Naive thymus-derived CD8-positive, alpha-beta T cell (primary cell): ENCODE measurements at regions not wholly inside any gene's neighbourhood (a gene's known extent, or its start where the extent isn't known, plus 50 kb on each side); places are given as distances from the start of the nearest gene placed in this dataset.
"Not testable (repeated sequence)": the region's sequence is repeated elsewhere in the genome, so short reads cannot be mapped to it uniquely, and the experiment has no call there.

Experiments used
- ATAC-seq, 2 donors: fragments of 150-1000 bp; cut with Tn5 transposase in 1 of 2; sonication (Bioruptor Pico), chemical (Tn5 transposase) in 1 of 2; 1 replicate in 1 of 2; 2 replicates in 1 of 2; pipeline ENCODE4 v1.10.0; 2021; ENCODE audit warnings: mild to moderate bottlenecking in 2 of 2, moderate library complexity in 2 of 2
- POLR2A ChIA-PET: fragments of 350-600 bp; sonication (Branson Sonifier 250); formaldehyde crosslinking; loops from one replicate; lab custom pipeline; 2021; ENCODE audit warnings: antibody characterized with exemption; lab: Charles Lee
- DNase-seq, 10 donors: peaks; one replicate each; pipeline versions ENCODE4 v3.0.0 to v3.0.0-alpha.2; 2020 to 2022
- H3K27ac Mint-ChIP-seq, 10 donors: one replicate each; pipeline ENCODE4 v1.8.0; 2020 to 2022; ENCODE audit warnings: mild to moderate bottlenecking in 10 of 10, mixed read lengths in 10 of 10, moderate library complexity in 4 of 10, inconsistent platforms in 1 of 10
- H3K27me3 Mint-ChIP-seq, 5 donors: one replicate each; pipeline ENCODE4 v1.8.0; 2021 to 2022; ENCODE audit warnings: mixed read lengths in 5 of 5
- H3K36me3 Mint-ChIP-seq, 3 donors: one replicate each; pipeline ENCODE4 v1.8.0; 2020 to 2022; ENCODE audit warnings: mixed read lengths in 3 of 3, mild to moderate bottlenecking in 2 of 3, inconsistent platforms in 1 of 3
- H3K4me1 Mint-ChIP-seq, 4 donors: one replicate each; pipeline ENCODE4 v1.8.0; 2021 to 2022; ENCODE audit warnings: mixed read lengths in 4 of 4
- H3K4me3 Mint-ChIP-seq, 10 donors: one replicate each; pipeline ENCODE4 v1.8.0; 2020 to 2022; ENCODE audit warnings: mild to moderate bottlenecking in 10 of 10, mixed read lengths in 10 of 10, moderate library complexity in 6 of 10, inconsistent platforms in 1 of 10
- H3K9me3 Mint-ChIP-seq, 9 donors: one replicate each; pipeline ENCODE4 v1.8.0; 2020 to 2022; ENCODE audit warnings: mixed read lengths in 9 of 9, mild to moderate bottlenecking in 3 of 9, inconsistent platforms in 1 of 9, moderate library complexity in 1 of 9

- Mint-ChIP-seq H3K27me3 (no peaks in the 10 kb centered on the region), H3K4me3 (no peak overlapping the region), H3K4me1 (no peaks in the 10 kb centered on the region), H3K36me3 (peaks cover 0 to 8% (median 0%) of the 10 kb centered on the region in 3 donors), H3K27ac (no peak overlapping the region), H3K9me3 (peaks cover 0 to 18% (median 0%) of the 10 kb centered on the region in 9 donors)
- DNase-seq (no peak), ATAC-seq (no peak)
- POLR2A ChIA-PET = no interaction called here
These were observed 58.8 kb downstream of the PPP4R3C start for GRCh38 chrX:27404366-27404765.

- H3K27me3 Mint-ChIP-seq = no peaks in the 10 kb centered on the region
- no peak overlapping the region for H3K27ac Mint-ChIP-seq
- DNase-seq (no peak), ATAC-seq (no peak)
- H3K4me3 Mint-ChIP-seq = no peak overlapping the region
- POLR2A ChIA-PET = no interaction called here
- H3K4me1 Mint-ChIP-seq = no peaks in the 10 kb centered on the region
- no peaks in the 10 kb centered on the region for H3K36me3 Mint-ChIP-seq
- peaks cover 0 to 9% (median 0%) of the 10 kb centered on the region in 9 donors for H3K9me3 Mint-ChIP-seq
These were observed 64.0 kb downstream of the PPP4R3C start for GRCh38 chrX:27399146-27399456.

- Mint-ChIP-seq H3K9me3 (peaks cover 0 to 6% (median 0%) of the 10 kb centered on the region in 9 donors), H3K4me3 (no peak overlapping the region), H3K27me3 (no peaks in the 10 kb centered on the region), H3K36me3 (no peaks in the 10 kb centered on the region), H3K27ac (no peak overlapping the region), H3K4me1 (no peaks in the 10 kb centered on the region)
- POLR2A ChIA-PET = no interaction called here
- no peak for ATAC-seq
- no peak for DNase-seq
These were observed 71.5 kb downstream of the PPP4R3C start for GRCh38 chrX:27391623-27392022.

GRCh38 chrX:27381419-27381818, 81.7 kb downstream of the PPP4R3C start:
- Mint-ChIP-seq H3K4me1 (no peaks in the 10 kb centered on the region), H3K9me3 (peaks cover 0 to 4% (median 0%) of the 10 kb centered on the region in 9 donors), H3K27me3 (no peaks in the 10 kb centered on the region), H3K36me3 (no peaks in the 10 kb centered on the region), H3K27ac (no peak overlapping the region), H3K4me3 (no peak overlapping the region)
- no peak for DNase-seq
- ATAC-seq = no peak
- POLR2A ChIA-PET = no interaction called here

- ATAC-seq (no peak), DNase-seq (no peak)
- POLR2A ChIA-PET = no interaction called here
- Mint-ChIP-seq H3K9me3 (peaks cover 0 to 4% (median 0%) of the 10 kb centered on the region in 9 donors), H3K4me1 (no peaks in the 10 kb centered on the region), H3K27ac (no peak overlapping the region), H3K27me3 (no peaks in the 10 kb centered on the region), H3K36me3 (no peaks in the 10 kb centered on the region), H3K4me3 (no peak overlapping the region)
These were observed 82.8 kb downstream of the PPP4R3C start for GRCh38 chrX:27380163-27380845.

- Mint-ChIP-seq H3K36me3 (no peaks in the 10 kb centered on the region), H3K4me3 (no peak overlapping the region), H3K9me3 (peaks cover 0 to 7% (median 0%) of the 10 kb centered on the region in 9 donors), H3K4me1 (no peaks in the 10 kb centered on the region), H3K27ac (no peak overlapping the region), H3K27me3 (no peaks in the 10 kb centered on the region)
- ATAC-seq (no peak), DNase-seq (no peak)
- POLR2A ChIA-PET = no interaction called here
These were observed 109.1 kb downstream of the PPP4R3C start for GRCh38 chrX:27354021-27354420.

- Mint-ChIP-seq H3K4me3 (no peak overlapping the region), H3K9me3 (no peaks in the 10 kb centered on the region), H3K27ac (no peak overlapping the region), H3K36me3 (no peaks in the 10 kb centered on the region), H3K4me1 (no peaks in the 10 kb centered on the region), H3K27me3 (no peaks in the 10 kb centered on the region)
- POLR2A ChIA-PET = no interaction called here
- DNase-seq (no peak), ATAC-seq (no peak)
These were observed 112.7 kb downstream of the PPP4R3C start for GRCh38 chrX:27350476-27350875.

- Mint-ChIP-seq H3K27ac (no peak overlapping the region), H3K4me1 (no peaks in the 10 kb centered on the region), H3K36me3 (no peaks in the 10 kb centered on the region), H3K4me3 (no peak overlapping the region), H3K9me3 (peaks cover 0 to 7% (median 0%) of the 10 kb centered on the region in 9 donors), H3K27me3 (no peaks in the 10 kb centered on the region)
- peak in 2 of 10 donors; percentile 2 to 7 for DNase-seq
- ATAC-seq = no peak
- POLR2A ChIA-PET = no interaction called here
These were observed 126.6 kb downstream of the PPP4R3C start for GRCh38 chrX:27336466-27337091.

GRCh38 chrX:27321632-27322031, 141.5 kb downstream of the PPP4R3C start:
- Mint-ChIP-seq H3K27ac (no peak overlapping the region), H3K27me3 (no peaks in the 10 kb centered on the region), H3K4me3 (no peak overlapping the region), H3K9me3 (peaks cover 0 to 8% (median 0%) of the 10 kb centered on the region in 9 donors), H3K4me1 (no peaks in the 10 kb centered on the region), H3K36me3 (no peaks in the 10 kb centered on the region)
- POLR2A ChIA-PET = no interaction called here
- ATAC-seq = no peak
- no peak for DNase-seq

GRCh38 chrX:27309406-27309805, 153.7 kb downstream of the PPP4R3C start:
- no peak overlapping the region for H3K27ac Mint-ChIP-seq
- no peaks in the 10 kb centered on the region for H3K36me3 Mint-ChIP-seq
- H3K4me1 Mint-ChIP-seq = no peaks in the 10 kb centered on the region
- no peaks in the 10 kb centered on the region for H3K27me3 Mint-ChIP-seq
- H3K9me3 Mint-ChIP-seq = peaks cover 0 to 6% (median 0%) of the 10 kb centered on the region in 9 donors
- POLR2A ChIA-PET = no interaction called here
- ATAC-seq = no peak
- DNase-seq = no peak
- no peak overlapping the region for H3K4me3 Mint-ChIP-seq

GRCh38 chrX:27307546-27307945, 155.6 kb downstream of the PPP4R3C start:
- no peak overlapping the region for H3K27ac Mint-ChIP-seq
- H3K27me3 Mint-ChIP-seq = no peaks in the 10 kb centered on the region
- no peaks in the 10 kb centered on the region for H3K4me1 Mint-ChIP-seq
- no peaks in the 10 kb centered on the region for H3K36me3 Mint-ChIP-seq
- POLR2A ChIA-PET = no interaction called here
- DNase-seq (no peak), ATAC-seq (no peak)
- H3K9me3 Mint-ChIP-seq = peaks cover 0 to 6% (median 0%) of the 10 kb centered on the region in 9 donors
- H3K4me3 Mint-ChIP-seq = no peak overlapping the region

GRCh38 chrX:27292552-27292951, 170.6 kb downstream of the PPP4R3C start:
- H3K27ac Mint-ChIP-seq, H3K4me3 Mint-ChIP-seq, POLR2A ChIA-PET, DNase-seq, ATAC-seq, H3K4me1 Mint-ChIP-seq, H3K27me3 Mint-ChIP-seq, H3K9me3 Mint-ChIP-seq, H3K36me3 Mint-ChIP-seq: not testable (repeated sequence)

GRCh38 chrX:27276751-27277150, 186.4 kb downstream of the PPP4R3C start:
- Mint-ChIP-seq H3K27ac (no peak overlapping the region), H3K4me1 (no peaks in the 10 kb centered on the region), H3K4me3 (no peak overlapping the region), H3K27me3 (no peaks in the 10 kb centered on the region), H3K9me3 (peaks cover 0 to 18% (median 2%) of the 10 kb centered on the region in 9 donors), H3K36me3 (no peaks in the 10 kb centered on the region)
- POLR2A ChIA-PET = no interaction called here
- no peak for ATAC-seq
- DNase-seq = no peak

- ATAC-seq (no peak), DNase-seq (no peak)
- H3K27me3 Mint-ChIP-seq = no peaks in the 10 kb centered on the region
- POLR2A ChIA-PET = no interaction called here
- no peaks in the 10 kb centered on the region for H3K36me3 Mint-ChIP-seq
- H3K27ac Mint-ChIP-seq = no peak overlapping the region
- no peaks in the 10 kb centered on the region for H3K4me1 Mint-ChIP-seq
- peaks cover 0 to 3% (median 0%) of the 10 kb centered on the region in 9 donors for H3K9me3 Mint-ChIP-seq
- H3K4me3 Mint-ChIP-seq = no peak overlapping the region
These were observed 208.5 kb downstream of the PPP4R3C start for GRCh38 chrX:27254656-27255055.
